MV-4-11 (cell line): ENCODE measurements at regions not wholly inside any gene's neighbourhood (a gene's known extent, or its start where the extent isn't known, plus 50 kb on each side); places are given as distances from the start of the nearest gene placed in this dataset.
"Not testable (repeated sequence)": the region's sequence is repeated elsewhere in the genome, so short reads cannot be mapped to it uniquely, and the experiment has no call there.

ENCODE experiments used
- DNase-seq: peaks from one replicate; lab custom pipeline; 2025; lab: John Stamatoyannopoulos, UW

GRCh38 chr3:146757759-146758158, 152.6 kb upstream of the PLSCR5 start:
- DNase-seq = no peak

- no peak for DNase-seq
These were observed 145.1 kb upstream of the PLSCR5 start for GRCh38 chr3:146750196-146750595.

- no peak for DNase-seq
These were observed 142.8 kb upstream of the PLSCR5 start for GRCh38 chr3:146747928-146748327.

GRCh38 chr3:146747051-146747450, 141.9 kb upstream of the PLSCR5 start:
- DNase-seq = no peak

- no peak for DNase-seq
These were observed 141.0 kb upstream of the PLSCR5 start for GRCh38 chr3:146746190-146746589.

GRCh38 chr3:146739203-146739671, 134.1 kb upstream of the PLSCR5 start:
- DNase-seq = no peak

- DNase-seq = no peak
These were observed 127.2 kb upstream of the PLSCR5 start for GRCh38 chr3:146732325-146732724.

GRCh38 chr3:146715170-146715569, 110.0 kb upstream of the PLSCR5 start:
- DNase-seq = no peak

- DNase-seq = no peak
These were observed 107.7 kb upstream of the PLSCR5 start for GRCh38 chr3:146712806-146713205.

GRCh38 chr3:146709969-146710368, 104.8 kb upstream of the PLSCR5 start:
- DNase-seq = no peak

- DNase-seq = no peak
These were observed 100.1 kb upstream of the PLSCR5 start for GRCh38 chr3:146705225-146705624.

GRCh38 chr3:146702237-146702636, 97.1 kb upstream of the PLSCR5 start:
- DNase-seq = no peak

- no peak for DNase-seq
These were observed 96.1 kb upstream of the PLSCR5 start for GRCh38 chr3:146701246-146701645.

GRCh38 chr3:146700025-146700424, 94.9 kb upstream of the PLSCR5 start:
- not testable (repeated sequence) for DNase-seq

GRCh38 chr3:146692254-146692653, 87.1 kb upstream of the PLSCR5 start:
- no peak for DNase-seq

GRCh38 chr3:146685050-146685814, 80.1 kb upstream of the PLSCR5 start:
- DNase-seq = no peak

GRCh38 chr3:146682171-146682570, 77.0 kb upstream of the PLSCR5 start:
- no peak for DNase-seq

- no peak for DNase-seq
These were observed 75.5 kb upstream of the PLSCR5 start for GRCh38 chr3:146680617-146681016.

- DNase-seq = no peak
These were observed 74.8 kb upstream of the PLSCR5 start for GRCh38 chr3:146679995-146680394.

GRCh38 chr3:146679191-146679590, 74.0 kb upstream of the PLSCR5 start:
- DNase-seq = no peak

- no peak for DNase-seq
These were observed 67.8 kb upstream of the PLSCR5 start for GRCh38 chr3:146672941-146673340.

- DNase-seq = no peak
These were observed 59.3 kb upstream of the PLSCR5 start for GRCh38 chr3:146664403-146664802.

GRCh38 chr3:146658841-146659240, 53.7 kb upstream of the PLSCR5 start:
- no peak for DNase-seq

- DNase-seq = no peak
These were observed 50.3 kb upstream of the PLSCR5 start for GRCh38 chr3:146655333-146655996.
